AG04450 (cell line): ENCODE measurements at regions not wholly inside any gene's neighbourhood (a gene's known extent, or its start where the extent isn't known, plus 50 kb on each side); places are given as distances from the start of the nearest gene placed in this dataset.

ENCODE experiments used
- CTCF ChIA-PET: fragments of 300-600, 350-600 bp; formaldehyde crosslinking; extraction: SDS; loops from one replicate; lab custom pipeline; 2022; ENCODE audit warnings: antibody characterized with exemption, inconsistent platforms; lab: Charles Lee
- POLR2A ChIA-PET: fragments of 350-600 bp; formaldehyde crosslinking; extraction: SDS; loops from one replicate; lab custom pipeline; 2021; ENCODE audit warnings: antibody characterized with exemption, inconsistent platforms; lab: Yijun Ruan, JAX
- DNase-seq: peaks from one replicate; pipeline ENCODE4 v3.0.0-alpha.2; 2011; ENCODE audit warnings: low read depth, low spot score
- H3K27ac ChIP-seq: one replicate; pipeline ENCODE4 v1.5.1; 2012; ENCODE audit warnings: low read depth, low read length, control low read depth
- H3K27me3 ChIP-seq: one replicate; pipeline ENCODE4 v1.6.0; 2012; ENCODE audit warnings: low read length; ENCODE audit not compliant: control insufficient read depth, insufficient read depth
- H3K4me3 ChIP-seq: 2 replicates; pipeline ENCODE4 v1.5.1; 2011; ENCODE audit warnings: mild to moderate bottlenecking, low read depth, low read length, control low read depth
- H3K9me3 ChIP-seq: 2 replicates; pipeline ENCODE4 v1.5.1; 2012; ENCODE audit warnings: low read length; ENCODE audit not compliant: control insufficient read depth, insufficient read depth
- CTCF ChIP-seq: IDR thresholded peaks from 2 replicates; pipeline ENCODE4 v1.5.1; 2011; ENCODE audit warnings: low read depth, low read length, control low read depth, inconsistent platforms

DNA sequence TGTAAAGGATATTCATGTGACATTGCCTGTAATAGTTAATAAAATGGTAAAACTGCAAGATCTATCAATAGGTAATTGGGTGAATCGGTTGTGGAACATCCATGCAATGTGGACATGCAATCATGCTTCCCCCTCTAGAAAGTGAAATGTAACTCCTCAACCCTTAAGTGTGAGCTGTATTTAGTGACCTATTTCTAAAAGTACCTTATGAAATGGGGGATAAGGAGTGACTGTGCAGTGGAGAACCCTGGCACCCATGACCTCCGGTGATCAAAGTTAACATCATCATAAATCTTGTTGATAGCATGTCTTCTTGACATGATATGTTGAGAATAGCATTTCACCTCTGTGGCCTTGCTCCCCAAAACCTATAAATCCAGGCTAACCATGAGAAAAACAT lies 53.6 kb upstream of the PPARGC1A start:
- H3K27me3 ChIP-seq, result no peaks in the 10 kb centered on the region
- DNase-seq, result no peak
- POLR2A ChIA-PET, result no interaction called here
- CTCF ChIA-PET, result no interaction called here
- no peak overlapping the region for H3K4me3 ChIP-seq
- no peaks in the 10 kb centered on the region for H3K9me3 ChIP-seq
- no peak overlapping the region for H3K27ac ChIP-seq
- no peak for TF ChIP-seq CTCF

GRCh38 chr4:23942471-23942870 lies 52.6 kb upstream of the PPARGC1A start:
- no peaks in the 10 kb centered on the region for H3K9me3 ChIP-seq
- H3K4me3 ChIP-seq, result no peak overlapping the region
- CTCF ChIA-PET, result no interaction called here
- DNase-seq, result no peak
- no peak for TF ChIP-seq CTCF
- H3K27ac ChIP-seq, result no peak overlapping the region
- no peaks in the 10 kb centered on the region for H3K27me3 ChIP-seq
- POLR2A ChIA-PET, result no interaction called here
